GM18870 (cell line): ENCODE measurements at regions not wholly inside any gene's neighbourhood (a gene's known extent, or its start where the extent isn't known, plus 50 kb on each side); places are given as distances from the start of the nearest gene placed in this dataset.

Experiments used
- ATAC-seq: cut with Tn5 transposase; IDR thresholded peaks from one replicate; pipeline ENCODE4 v1.9.1; 2021; ENCODE audit warnings: moderate library complexity; ENCODE audit not compliant: unreplicated experiment

- no peak for ATAC-seq
Measured at GRCh38 chr7:12120632-12121031, 90.5 kb upstream of the TMEM106B start.

- no peak for ATAC-seq
Measured at GRCh38 chr7:12123172-12123571, 87.9 kb upstream of the TMEM106B start.

GRCh38 chr7:12124028-12124427 is 87.1 kb upstream of the TMEM106B start:
- ATAC-seq, result no peak

- ATAC-seq, result no peak
Measured at GRCh38 chr7:12127455-12127854, 83.6 kb upstream of the TMEM106B start.

- no peak for ATAC-seq
Measured at GRCh38 chr7:12130609-12131008, 80.5 kb upstream of the TMEM106B start.

- no peak for ATAC-seq
Measured at GRCh38 chr7:12131122-12131521, 80.0 kb upstream of the TMEM106B start.

GRCh38 chr7:12133865-12134264 is 77.2 kb upstream of the TMEM106B start:
- ATAC-seq, result no peak

GRCh38 chr7:12136523-12136922 is 74.6 kb upstream of the TMEM106B start:
- no peak for ATAC-seq

- no peak for ATAC-seq
Measured at GRCh38 chr7:12137283-12137682, 73.8 kb upstream of the TMEM106B start.

- ATAC-seq, result no peak
Measured at GRCh38 chr7:12138421-12138820, 72.7 kb upstream of the TMEM106B start.

GRCh38 chr7:12139416-12139815 is 71.7 kb upstream of the TMEM106B start:
- no peak for ATAC-seq

GRCh38 chr7:12146813-12147212 is 64.3 kb upstream of the TMEM106B start:
- ATAC-seq, result no peak

- ATAC-seq, result no peak
Measured at GRCh38 chr7:12152196-12152918, 58.7 kb upstream of the TMEM106B start.

GRCh38 chr7:12154119-12154518 is 57.0 kb upstream of the TMEM106B start:
- no peak for ATAC-seq

- ATAC-seq, result no peak
Measured at GRCh38 chr7:12157517-12157916, 53.6 kb upstream of the TMEM106B start.

- ATAC-seq, result no peak
Measured at GRCh38 chr7:12158334-12159060, 52.6 kb upstream of the TMEM106B start.

GRCh38 chr7:12161146-12161545 is 49.9 kb upstream of the TMEM106B start:
- no peak for ATAC-seq
